GM19035 (cell line): ENCODE measurements at regions not wholly inside any gene's neighbourhood (a gene's known extent, or its start where the extent isn't known, plus 50 kb on each side); places are given as distances from the start of the nearest gene placed in this dataset.

Experiments
- ATAC-seq: cut with Tn5 transposase; IDR thresholded peaks from one replicate; pipeline ENCODE4 v1.9.1; 2021; ENCODE audit not compliant: unreplicated experiment

- no peak for ATAC-seq
These were observed 72.1 kb upstream of the STK32A start for GRCh38 chr5:147162740-147163139.

GRCh38 chr5:147167529-147167928, 67.3 kb upstream of the STK32A start:
- no peak for ATAC-seq

GRCh38 chr5:147168578-147169327, 66.1 kb upstream of the STK32A start:
- ATAC-seq: no peak

- ATAC-seq: no peak
These were observed 65.4 kb upstream of the STK32A start for GRCh38 chr5:147169399-147169798.

GRCh38 chr5:147169901-147170300, 64.9 kb upstream of the STK32A start:
- no peak for ATAC-seq

- ATAC-seq: peak; percentile 61
These were observed 64.2 kb upstream of the STK32A start for GRCh38 chr5:147170603-147171002.

- ATAC-seq: no peak
These were observed 60.1 kb upstream of the STK32A start for GRCh38 chr5:147174671-147175265.

GRCh38 chr5:147175516-147176097, 59.2 kb upstream of the STK32A start:
- ATAC-seq: no peak

- ATAC-seq: no peak
These were observed 58.4 kb upstream of the STK32A start for GRCh38 chr5:147176422-147176821.

- ATAC-seq: no peak
These were observed 57.5 kb upstream of the STK32A start for GRCh38 chr5:147177125-147177840.

GRCh38 chr5:147179562-147180147, 55.2 kb upstream of the STK32A start:
- ATAC-seq: no peak

GRCh38 chr5:147180751-147181150, 54.1 kb upstream of the STK32A start:
- ATAC-seq: no peak
